GM10266 (cell line): ENCODE measurements at regions not wholly inside any gene's neighbourhood (a gene's known extent, or its start where the extent isn't known, plus 50 kb on each side); places are given as distances from the start of the nearest gene placed in this dataset.

Source experiments
- DNase-seq: peaks from one replicate; pipeline ENCODE4 v3.0.0; 2012; ENCODE audit errors: extremely low spot score
- CTCF ChIP-seq: IDR thresholded peaks from 2 replicates; pipeline ENCODE4 v1.5.1; 2012; ENCODE audit warnings: mild to moderate bottlenecking, low read depth; ENCODE audit not compliant: control insufficient read depth, insufficient read depth; ENCODE audit errors: missing control alignments

- TF ChIP-seq CTCF: no peak
- DNase-seq: no peak
Observed at GRCh38 chr3:27993051-27993450, 248.4 kb upstream of the CMC1 start.

DNA sequence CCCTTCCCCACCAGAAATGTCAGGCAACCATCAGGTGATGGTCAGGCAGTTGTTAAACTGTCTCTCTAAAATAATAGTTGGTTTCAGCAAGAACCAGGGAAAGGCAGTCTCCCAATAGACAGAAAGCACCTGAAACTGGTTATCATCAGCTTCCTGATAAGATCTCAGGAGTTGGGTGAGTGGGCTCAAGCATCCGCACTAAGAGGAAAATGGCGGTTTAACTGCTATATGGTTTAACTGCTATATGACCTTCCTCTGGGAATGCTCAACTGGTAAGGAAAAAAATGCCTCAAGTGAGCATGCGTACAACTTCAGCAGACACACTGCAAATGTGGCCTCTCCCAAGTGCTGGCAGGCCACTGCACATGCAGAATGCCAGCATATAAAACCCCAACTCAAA is 240.8 kb upstream of the CMC1 start:
- DNase-seq: no peak
- no peak for TF ChIP-seq CTCF

DNA sequence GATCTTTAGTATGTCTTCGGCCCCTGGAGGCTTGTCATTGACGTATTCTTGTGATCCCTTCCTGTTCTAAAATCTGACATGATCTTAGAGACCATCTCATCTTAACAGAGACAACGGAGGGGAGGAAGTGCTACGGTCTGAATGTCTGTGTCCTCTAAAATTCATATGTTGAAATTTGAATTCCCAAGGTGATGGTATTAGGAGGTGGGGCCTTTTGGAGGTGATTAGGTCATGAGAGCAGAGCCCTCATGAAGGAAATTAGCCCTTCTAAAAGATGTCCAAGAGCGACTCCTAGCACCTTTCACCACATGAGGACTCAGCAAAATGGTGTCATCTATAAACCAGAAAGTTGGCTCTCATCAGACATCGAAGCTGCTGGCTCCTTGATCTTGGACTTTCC is 233.2 kb upstream of the CMC1 start:
- no peak for DNase-seq
- no peak for TF ChIP-seq CTCF

- no peak for TF ChIP-seq CTCF
- DNase-seq: no peak
Observed at GRCh38 chr3:28012830-28013229, 228.6 kb upstream of the CMC1 start.

DNA sequence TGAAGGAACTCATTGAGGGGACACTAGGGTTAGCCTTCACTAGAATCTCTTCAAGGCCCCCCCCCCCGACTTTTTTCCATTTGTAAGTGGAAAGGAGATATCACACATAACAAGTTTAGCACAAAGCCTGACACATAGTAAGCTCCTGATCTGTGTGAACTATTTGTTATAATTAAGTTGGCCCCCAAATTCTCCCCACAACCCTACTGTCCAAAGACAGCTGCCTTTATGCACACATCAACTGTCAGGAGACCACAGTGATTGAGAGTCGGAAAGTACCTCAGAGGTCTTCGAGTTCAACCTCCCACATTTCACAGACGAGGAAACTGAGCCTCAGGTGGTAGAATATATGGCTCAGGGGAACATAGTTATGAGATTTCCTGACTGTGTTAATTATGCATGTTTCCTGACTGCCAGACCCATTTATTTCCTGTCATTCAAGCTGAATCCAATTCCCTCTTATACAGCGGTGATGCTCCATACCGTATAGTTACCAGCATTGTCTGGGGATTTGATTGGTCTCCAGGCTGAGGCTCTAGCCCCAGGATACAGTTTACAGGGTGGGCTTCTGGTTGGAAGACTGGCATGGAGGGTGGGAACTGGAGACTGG is 227.4 kb upstream of the CMC1 start:
- DNase-seq: no peak
- TF ChIP-seq CTCF: no peak

DNA sequence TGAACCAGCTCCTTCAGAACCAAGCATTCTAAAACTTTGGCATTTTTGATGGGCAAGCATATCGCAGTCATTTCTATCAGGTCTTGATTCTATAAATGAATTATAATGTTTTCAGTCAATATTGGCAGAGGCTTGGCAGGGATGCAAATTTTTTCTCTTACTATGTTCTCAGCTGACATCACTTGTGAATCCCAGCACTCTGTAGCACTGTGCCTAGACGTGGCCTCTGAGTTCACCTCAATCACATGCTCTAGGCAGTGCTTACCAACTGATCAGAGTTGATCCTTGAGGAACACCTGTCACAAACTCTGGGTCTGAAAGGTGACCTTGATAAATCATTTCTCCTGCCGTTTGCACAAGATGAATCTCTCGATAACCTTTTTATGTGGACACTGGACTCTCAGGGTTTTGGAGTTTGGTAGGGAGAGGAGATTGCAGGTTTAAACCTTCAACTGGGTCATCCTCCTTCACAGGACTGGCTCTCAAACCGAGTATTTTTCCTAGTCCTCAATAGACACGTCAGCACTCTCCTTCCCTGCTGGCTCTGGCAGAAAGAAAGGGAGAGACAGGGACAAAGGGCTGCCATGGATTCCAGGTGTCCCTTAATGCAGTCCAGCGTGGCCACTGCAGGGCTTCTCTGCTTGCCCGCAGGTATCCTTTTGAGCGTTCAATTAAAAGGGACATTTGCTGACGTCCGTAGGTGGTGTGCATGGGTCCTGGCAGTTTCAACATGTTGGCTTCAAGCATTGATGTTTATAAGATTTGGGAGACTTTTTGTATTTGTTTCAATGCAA is 222.3 kb upstream of the CMC1 start:
- no peak for DNase-seq
- no peak for TF ChIP-seq CTCF

GRCh38 chr3:28019740-28020139 is 221.7 kb upstream of the CMC1 start:
- no peak for DNase-seq
- TF ChIP-seq CTCF: no peak
